Smooth muscle cell (in vitro differentiated cells): ENCODE measurements at regions not wholly inside any gene's neighbourhood (a gene's known extent, or its start where the extent isn't known, plus 50 kb on each side); places are given as distances from the start of the nearest gene placed in this dataset.

Experiments
- DNase-seq: peaks from one replicate; lab custom pipeline; 2025; ENCODE audit not compliant: unreplicated experiment; lab: John Stamatoyannopoulos, UW
- H2AFZ ChIP-seq: fragments of 200-600 bp; sonication (generic); 2 replicates; pipeline ENCODE4 v1.6.0; 2016; ENCODE audit warnings: antibody characterized with exemption, low read depth, mild to moderate bottlenecking
- H3F3A ChIP-seq: fragments of 200-600 bp; sonication (generic); 2 replicates; pipeline ENCODE4 v1.6.0; 2017; ENCODE audit warnings: antibody characterized with exemption, low read depth
- H3K27ac ChIP-seq: fragments of 200-600 bp; sonication (generic); 2 replicates; pipeline ENCODE4 v1.5.1; 2016; ENCODE audit warnings: low read depth, mild to moderate bottlenecking
- H3K27me3 ChIP-seq: fragments of 200-600 bp; sonication (generic); 2 replicates; pipeline ENCODE4 v1.6.1; 2016; ENCODE audit warnings: low read depth, mild to moderate bottlenecking
- H3K36me3 ChIP-seq: fragments of 200-600 bp; sonication (generic); 2 replicates; pipeline ENCODE4 v1.5.1; 2016; ENCODE audit warnings: low read depth
- H3K4me1 ChIP-seq: fragments of 200-600 bp; sonication (generic); 2 replicates; pipeline ENCODE4 v1.5.1; 2016; ENCODE audit warnings: low read depth
- H3K4me2 ChIP-seq: fragments of 200-600 bp; sonication (generic); 2 replicates; pipeline ENCODE4 v1.6.0; 2016; ENCODE audit warnings: mild to moderate bottlenecking
- H3K4me3 ChIP-seq: fragments of 200-600 bp; sonication (generic); 2 replicates; pipeline ENCODE4 v1.5.1; 2016; ENCODE audit warnings: mild to moderate bottlenecking
- H3K79me2 ChIP-seq: fragments of 200-600 bp; sonication (generic); 2 replicates; pipeline ENCODE4 v1.6.0; 2016; ENCODE audit warnings: low read depth, mild to moderate bottlenecking
- H3K9ac ChIP-seq: fragments of 200-600 bp; sonication (generic); 2 replicates; pipeline ENCODE4 v1.6.0; 2016; ENCODE audit warnings: low read depth
- H3K9me3 ChIP-seq: fragments of 200-600 bp; sonication (generic); replicated peaks from 2 replicates; pipeline ENCODE4 v1.5.1; 2016; ENCODE audit warnings: low read depth
- H4K20me1 ChIP-seq: fragments of 200-600 bp; sonication (generic); 2 replicates; pipeline ENCODE4 v1.6.0; 2016; ENCODE audit warnings: low read depth
- CTCF ChIP-seq: fragments of 200-600 bp; sonication (generic); IDR thresholded peaks from 2 replicates; pipeline ENCODE4 v1.5.1; 2017; ENCODE audit warnings: borderline replicate concordance, mild to moderate bottlenecking, antibody characterized with exemption; ENCODE audit not compliant: insufficient read depth, poor library complexity, severe bottlenecking
- WGBS: methylation state at CpG from one replicate; pipeline ENCODE4 v1.1.7; 2016; ENCODE audit warnings: low lambda C conversion rate; 5-methylcytosine and 5-hydroxymethylcytosine counted together

- TF ChIP-seq CTCF: peak; percentile 42
- H3K79me2 ChIP-seq: no peaks in the 10 kb centered on the region
- no peak for DNase-seq
Observed at GRCh38 chr10:62554632-62555199, 180.5 kb downstream of the ZNF365 start.

GRCh38 chr10:62559481-62560200 lies 185.5 kb downstream of the ZNF365 start:
- Histone ChIP-seq H3K4me3 (no peak overlapping the region), H3K27me3 (no peaks in the 10 kb centered on the region), H3F3A (peaks cover 56% of the 10 kb centered on the region), H4K20me1 (no peaks in the 10 kb centered on the region), H3K4me2 (peak overlapping the region; percentile 18), H3K9ac (peak overlapping the region; percentile 86), H3K4me1 (peaks cover 18% of the 10 kb centered on the region), H3K79me2 (no peaks in the 10 kb centered on the region), H2AFZ (peak overlapping the region; percentile 20), H3K9me3 (no peaks in the 10 kb centered on the region), H3K27ac (peak overlapping the region; percentile 100), H3K36me3 (no peaks in the 10 kb centered on the region)
- 31% methylated on average over 5 of the region's 5 CpGs for WGBS
- no peak for DNase-seq
- TF ChIP-seq CTCF: no peak

More at GRCh38 chr10:62554632-62555199, 180.5 kb downstream of the ZNF365 start:
- peaks cover 1% of the 10 kb centered on the region for H3K4me1 ChIP-seq
- no peaks in the 10 kb centered on the region for H4K20me1 ChIP-seq
- no peaks in the 10 kb centered on the region for H3K27me3 ChIP-seq
- H3K4me3 ChIP-seq: no peak overlapping the region
- H3F3A ChIP-seq: peaks cover 15% of the 10 kb centered on the region
- H3K27ac ChIP-seq: no peak overlapping the region
- H3K4me2 ChIP-seq: no peak overlapping the region
- no peak overlapping the region for H3K9ac ChIP-seq
- H3K36me3 ChIP-seq: no peaks in the 10 kb centered on the region
- H2AFZ ChIP-seq: no peak overlapping the region
- no peaks in the 10 kb centered on the region for H3K9me3 ChIP-seq
- 47% methylated on average over 7 of the region's 7 CpGs for WGBS

GRCh38 chr10:62560201-62560819 lies 186.1 kb downstream of the ZNF365 start:
- no peaks in the 10 kb centered on the region for H4K20me1 ChIP-seq
- H3F3A ChIP-seq: peaks cover 62% of the 10 kb centered on the region
- no peak for DNase-seq
- 44% methylated on average over 4 of the region's 4 CpGs for WGBS
- H3K27ac ChIP-seq: peak overlapping the region; percentile 100
- H3K36me3 ChIP-seq: no peaks in the 10 kb centered on the region
- no peaks in the 10 kb centered on the region for H3K9me3 ChIP-seq
- H3K9ac ChIP-seq: peak overlapping the region; percentile 86
- no peaks in the 10 kb centered on the region for H3K27me3 ChIP-seq
- H3K79me2 ChIP-seq: no peaks in the 10 kb centered on the region
- H3K4me1 ChIP-seq: peaks cover 24% of the 10 kb centered on the region
- peak overlapping the region; percentile 18 for H3K4me2 ChIP-seq
- no peak overlapping the region for H2AFZ ChIP-seq
- no peak for TF ChIP-seq CTCF
- H3K4me3 ChIP-seq: no peak overlapping the region
